ENCODE measurements at regions not wholly inside any gene's neighbourhood (a gene's known extent, or its start where the extent isn't known, plus 50 kb on each side); places are given as distances from the start of the nearest gene placed in this dataset.

DNA sequence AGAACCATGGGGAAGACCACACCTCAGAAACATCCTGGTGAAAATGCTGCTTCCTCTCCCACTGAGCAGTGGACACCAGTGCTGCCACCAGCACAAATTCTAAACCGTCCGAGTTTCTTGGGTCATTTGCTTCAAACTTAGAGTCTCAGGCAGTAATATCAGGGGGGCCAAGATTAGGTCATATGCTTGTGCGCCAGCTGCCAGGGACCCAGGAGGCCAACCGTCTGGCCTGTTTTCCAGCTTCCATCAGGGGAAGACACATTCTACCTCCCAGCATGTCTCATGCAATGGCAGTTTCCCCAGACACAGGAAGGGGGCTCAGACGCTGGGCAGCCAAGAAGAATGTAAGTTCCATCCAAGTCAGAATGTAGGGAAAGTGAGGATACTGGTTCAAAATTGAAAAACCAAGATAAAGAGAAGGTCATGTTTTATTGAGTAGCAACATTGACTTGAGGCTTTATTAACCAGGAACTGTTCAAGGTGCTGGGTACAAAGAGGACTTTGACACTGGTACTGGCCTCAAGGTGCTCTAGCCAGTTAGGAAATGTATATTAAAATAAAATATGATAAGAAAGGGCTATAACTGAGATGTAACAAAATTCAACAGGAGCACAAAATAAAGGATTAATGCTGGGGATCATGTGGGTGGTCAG, 59.7 kb upstream of the EED start:
- H3K4me3 ChIP-seq (replicated peaks; ENCODE audit: low read depth, low read length): no peak overlapping the region
- no peak for DNase-seq (ENCODE audit: low read depth)
- TF ChIP-seq, protein P1, sequence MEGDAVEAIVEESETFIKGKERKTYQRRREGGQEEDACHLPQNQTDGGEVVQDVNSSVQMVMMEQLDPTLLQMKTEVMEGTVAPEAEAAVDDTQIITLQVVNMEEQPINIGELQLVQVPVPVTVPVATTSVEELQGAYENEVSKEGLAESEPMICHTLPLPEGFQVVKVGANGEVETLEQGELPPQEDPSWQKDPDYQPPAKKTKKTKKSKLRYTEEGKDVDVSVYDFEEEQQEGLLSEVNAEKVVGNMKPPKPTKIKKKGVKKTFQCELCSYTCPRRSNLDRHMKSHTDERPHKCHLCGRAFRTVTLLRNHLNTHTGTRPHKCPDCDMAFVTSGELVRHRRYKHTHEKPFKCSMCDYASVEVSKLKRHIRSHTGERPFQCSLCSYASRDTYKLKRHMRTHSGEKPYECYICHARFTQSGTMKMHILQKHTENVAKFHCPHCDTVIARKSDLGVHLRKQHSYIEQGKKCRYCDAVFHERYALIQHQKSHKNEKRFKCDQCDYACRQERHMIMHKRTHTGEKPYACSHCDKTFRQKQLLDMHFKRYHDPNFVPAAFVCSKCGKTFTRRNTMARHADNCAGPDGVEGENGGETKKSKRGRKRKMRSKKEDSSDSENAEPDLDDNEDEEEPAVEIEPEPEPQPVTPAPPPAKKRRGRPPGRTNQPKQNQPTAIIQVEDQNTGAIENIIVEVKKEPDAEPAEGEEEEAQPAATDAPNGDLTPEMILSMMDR (IDR thresholded peaks at IDR 0.05; ENCODE audit: low read length, missing control alignments): no peak

DNA sequence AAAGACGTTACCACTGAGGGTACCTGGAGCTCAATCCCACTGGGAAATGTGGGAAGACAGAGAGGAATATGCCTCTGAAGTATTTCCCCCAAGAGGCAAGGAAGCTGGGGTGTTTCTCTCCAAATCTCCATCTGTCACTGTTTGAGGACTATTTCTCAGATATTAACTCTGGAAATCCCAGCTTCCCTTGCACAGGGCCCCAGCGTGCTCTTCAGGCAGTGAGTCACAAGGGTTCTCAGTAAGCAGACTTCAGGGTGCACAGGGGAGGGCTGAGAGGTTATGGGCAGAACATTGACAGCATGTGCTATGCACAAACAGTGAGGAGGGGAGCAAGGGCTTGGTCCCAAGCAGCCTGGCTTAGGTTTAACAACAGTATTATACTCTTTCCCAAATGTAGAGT, 60.9 kb upstream of the EED start:
- DNase-seq (ENCODE audit: low read depth): peak; percentile 54
- H3K4me3 ChIP-seq (replicated peaks; ENCODE audit: low read depth, low read length): no peak overlapping the region
- TF ChIP-seq, protein P1 (IDR thresholded peaks at IDR 0.05; ENCODE audit: low read length, missing control alignments): no peak

DNA sequence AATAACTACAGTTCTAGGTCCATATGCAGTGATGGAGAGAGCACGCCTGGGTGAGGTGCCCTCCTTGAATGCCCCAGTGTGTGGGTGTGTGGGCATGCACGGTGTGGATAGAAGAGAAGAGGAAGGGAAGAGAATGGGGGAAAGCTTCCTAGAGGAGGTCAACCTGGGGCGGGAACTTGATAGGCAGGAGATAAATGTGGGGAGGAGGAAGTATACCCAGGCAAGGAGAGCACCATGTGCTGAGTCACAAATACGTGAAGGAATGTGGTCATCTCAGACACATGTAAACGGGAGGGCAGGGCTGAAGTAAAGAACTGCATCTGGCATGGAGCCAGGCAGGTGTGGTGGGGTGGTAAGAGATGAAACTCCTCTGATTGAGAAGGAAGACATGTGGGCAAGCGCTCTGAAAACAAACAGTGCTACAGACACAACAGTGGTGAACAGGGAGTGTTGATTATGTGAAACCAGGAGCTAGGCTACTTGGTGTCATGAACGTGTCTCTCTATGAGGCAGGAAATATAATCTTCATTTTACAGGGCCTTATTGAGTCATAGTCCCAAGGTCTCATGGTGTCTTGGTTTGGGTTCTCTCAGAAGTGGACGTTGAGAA, 61.5 kb upstream of the EED start:
- DNase-seq (ENCODE audit: low read depth): no peak
- TF ChIP-seq, protein P1 (IDR thresholded peaks at IDR 0.05; ENCODE audit: low read length, missing control alignments): no peak
- no peak overlapping the region for H3K4me3 ChIP-seq (replicated peaks; ENCODE audit: low read depth, low read length)

DNA sequence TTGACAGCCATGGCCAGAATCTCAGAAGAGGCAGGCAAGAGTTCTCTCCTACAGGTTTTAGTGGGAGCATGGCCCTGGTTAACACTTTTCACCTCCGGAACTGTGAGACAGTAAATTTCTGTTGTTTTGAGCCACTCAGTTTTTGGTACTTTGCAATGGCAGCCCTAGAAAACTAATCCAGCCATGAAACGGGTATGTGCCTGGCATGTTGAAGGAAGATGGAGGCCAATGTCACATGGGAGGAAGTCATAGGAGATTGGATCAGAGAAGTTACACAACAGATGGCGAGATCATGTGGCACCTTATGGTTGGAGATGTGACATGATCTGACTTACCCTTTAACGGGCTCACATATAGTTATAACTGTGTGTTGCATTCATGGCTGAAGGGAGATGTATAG, 63.2 kb upstream of the EED start:
- DNase-seq (ENCODE audit: low read depth): no peak
- no peak overlapping the region for H3K4me3 ChIP-seq (replicated peaks; ENCODE audit: low read depth, low read length)
- TF ChIP-seq, protein P1 (IDR thresholded peaks at IDR 0.05; ENCODE audit: low read length, missing control alignments): no peak

DNA sequence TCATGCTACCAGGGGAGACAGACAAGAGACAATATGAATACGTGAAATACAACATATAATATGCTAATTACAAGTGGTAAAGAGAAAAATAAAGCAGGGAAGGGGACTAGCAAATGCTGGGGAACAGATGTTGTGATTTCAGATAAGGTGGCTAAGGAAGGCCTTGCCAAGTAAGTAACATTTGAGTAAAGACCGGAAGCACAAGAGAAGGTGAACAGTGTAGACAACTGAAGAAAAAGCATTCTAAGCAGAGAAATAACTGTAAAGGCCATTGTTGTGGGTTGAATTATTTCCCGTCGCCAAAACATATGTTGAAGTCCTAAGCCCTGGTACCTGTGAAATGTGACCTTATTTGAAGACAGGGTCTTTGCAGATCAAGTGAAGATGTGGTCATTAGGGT, 63.7 kb upstream of the EED start:
- no peak for DNase-seq (ENCODE audit: low read depth)
- TF ChIP-seq, protein P1 (IDR thresholded peaks at IDR 0.05; ENCODE audit: low read length, missing control alignments): no peak
- no peak overlapping the region for H3K4me3 ChIP-seq (replicated peaks; ENCODE audit: low read depth, low read length)

DNA sequence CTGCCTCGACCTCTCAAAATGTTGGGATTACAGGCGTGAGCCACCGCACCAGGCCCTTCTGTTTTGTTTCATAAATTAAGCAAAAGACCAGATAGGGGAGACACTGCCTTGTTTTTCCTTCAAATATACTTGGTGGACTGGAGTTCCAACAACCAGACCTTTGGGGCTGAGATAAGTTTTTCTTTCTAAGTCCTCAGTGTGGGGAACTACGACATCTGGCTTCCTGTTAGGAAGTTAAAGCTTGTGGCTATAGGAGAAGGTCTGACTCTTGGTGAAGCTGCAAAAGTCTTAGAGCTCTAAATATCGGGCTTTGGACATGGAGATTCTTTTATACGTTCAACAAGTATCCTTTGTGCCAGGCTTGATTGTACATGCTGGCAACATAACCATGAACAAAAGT, 64.1 kb upstream of the EED start:
- TF ChIP-seq, protein P1 (IDR thresholded peaks at IDR 0.05; ENCODE audit: low read length, missing control alignments): no peak
- DNase-seq (ENCODE audit: low read depth): no peak
- H3K4me3 ChIP-seq (replicated peaks; ENCODE audit: low read depth, low read length): no peak overlapping the region

DNA sequence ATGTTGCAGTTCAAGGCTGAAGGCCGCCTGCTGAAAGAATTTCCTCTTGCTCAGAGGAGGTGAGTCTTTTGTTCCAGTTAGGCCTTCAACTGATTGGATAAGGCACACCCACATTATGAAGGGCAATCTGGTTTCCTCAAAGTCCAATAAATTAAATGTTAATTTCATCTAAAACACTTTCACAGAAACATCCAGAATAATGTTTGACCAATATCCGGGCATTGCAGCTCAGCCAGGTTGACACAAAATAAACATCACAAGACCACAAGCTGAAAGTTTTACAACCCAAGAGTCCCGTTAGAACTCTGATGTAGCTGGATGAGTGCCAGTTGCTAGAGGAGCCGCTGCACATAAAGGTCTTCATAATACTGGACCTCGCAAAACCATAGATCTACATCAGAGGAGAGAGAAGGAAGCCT, 64.9 kb upstream of the EED start:
- no peak for DNase-seq (ENCODE audit: low read depth)
- TF ChIP-seq, protein P1 (IDR thresholded peaks at IDR 0.05; ENCODE audit: low read length, missing control alignments): no peak
- no peak overlapping the region for H3K4me3 ChIP-seq (replicated peaks; ENCODE audit: low read depth, low read length)

Measured in fibroblast of pulmonary artery (primary cell).